Type B pancreatic cell (in vitro differentiated cells): ENCODE measurements at regions not wholly inside any gene's neighbourhood (a gene's known extent, or its start where the extent isn't known, plus 50 kb on each side); places are given as distances from the start of the nearest gene placed in this dataset.

Experiments
- DNase-seq: peaks from one replicate; pipeline ENCODE4 v3.0.0; 2021; ENCODE audit warnings: mixed read lengths; ENCODE audit not compliant: unreplicated experiment; ENCODE audit errors: extremely low spot score
- H3K27ac Mint-ChIP-seq: 2 replicates; pipeline ENCODE4 v1.8.0; 2021; ENCODE audit warnings: mild to moderate bottlenecking, mixed read lengths
- H3K27me3 Mint-ChIP-seq: 2 replicates; pipeline ENCODE4 v1.8.0; 2021; ENCODE audit warnings: mixed read lengths
- H3K36me3 Mint-ChIP-seq: 2 replicates; pipeline ENCODE4 v1.8.0; 2021; ENCODE audit warnings: mixed read lengths
- H3K4me1 Mint-ChIP-seq: one replicate; pipeline ENCODE4 v1.8.0; 2021; ENCODE audit warnings: mixed read lengths; ENCODE audit not compliant: unreplicated experiment
- H3K4me3 Mint-ChIP-seq: 2 replicates; pipeline ENCODE4 v1.8.0; 2021; ENCODE audit warnings: mild to moderate bottlenecking, mixed read lengths
- H3K9me3 Mint-ChIP-seq: 2 replicates; pipeline ENCODE4 v1.8.0; 2021; ENCODE audit warnings: mixed read lengths
- TF ChIP-seq, protein P1 (sequence below): fragments of 200-600 bp; sonication (generic); conservative IDR thresholded peaks from 2 replicates; pipeline ENCODE4 v1.5.0; 2021; ENCODE audit warnings: antibody characterized with exemption, mild to moderate bottlenecking

DNA sequence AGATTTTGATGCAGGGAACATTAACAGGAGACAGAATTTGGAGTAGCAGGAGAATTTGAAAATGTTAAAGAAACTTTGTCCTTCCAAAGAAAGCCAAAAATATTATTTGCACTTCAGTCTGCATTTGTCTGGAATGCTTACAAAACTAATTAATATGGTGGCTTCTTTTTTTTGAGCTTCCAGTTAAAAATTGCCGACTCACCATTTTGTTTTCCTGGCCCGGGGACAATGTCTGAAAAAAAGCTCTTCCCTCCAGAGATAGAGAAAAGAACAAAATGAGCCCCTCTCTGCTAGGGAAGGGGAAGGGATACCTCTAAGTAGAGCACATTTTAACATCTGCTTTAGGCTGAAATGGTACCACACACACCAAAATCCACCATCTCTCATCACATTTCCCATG is 360.8 kb downstream of the SOX9 start:
- Mint-ChIP-seq H3K36me3 (peaks cover 11% of the 10 kb centered on the region), H3K4me1 (peaks cover 26% of the 10 kb centered on the region), H3K27me3 (no peaks in the 10 kb centered on the region), H3K9me3 (peaks cover 6% of the 10 kb centered on the region), H3K27ac (no peak overlapping the region), H3K4me3 (no peak overlapping the region)
- TF ChIP-seq, protein P1, sequence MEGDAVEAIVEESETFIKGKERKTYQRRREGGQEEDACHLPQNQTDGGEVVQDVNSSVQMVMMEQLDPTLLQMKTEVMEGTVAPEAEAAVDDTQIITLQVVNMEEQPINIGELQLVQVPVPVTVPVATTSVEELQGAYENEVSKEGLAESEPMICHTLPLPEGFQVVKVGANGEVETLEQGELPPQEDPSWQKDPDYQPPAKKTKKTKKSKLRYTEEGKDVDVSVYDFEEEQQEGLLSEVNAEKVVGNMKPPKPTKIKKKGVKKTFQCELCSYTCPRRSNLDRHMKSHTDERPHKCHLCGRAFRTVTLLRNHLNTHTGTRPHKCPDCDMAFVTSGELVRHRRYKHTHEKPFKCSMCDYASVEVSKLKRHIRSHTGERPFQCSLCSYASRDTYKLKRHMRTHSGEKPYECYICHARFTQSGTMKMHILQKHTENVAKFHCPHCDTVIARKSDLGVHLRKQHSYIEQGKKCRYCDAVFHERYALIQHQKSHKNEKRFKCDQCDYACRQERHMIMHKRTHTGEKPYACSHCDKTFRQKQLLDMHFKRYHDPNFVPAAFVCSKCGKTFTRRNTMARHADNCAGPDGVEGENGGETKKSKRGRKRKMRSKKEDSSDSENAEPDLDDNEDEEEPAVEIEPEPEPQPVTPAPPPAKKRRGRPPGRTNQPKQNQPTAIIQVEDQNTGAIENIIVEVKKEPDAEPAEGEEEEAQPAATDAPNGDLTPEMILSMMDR = no peak
- DNase-seq = no peak

DNA sequence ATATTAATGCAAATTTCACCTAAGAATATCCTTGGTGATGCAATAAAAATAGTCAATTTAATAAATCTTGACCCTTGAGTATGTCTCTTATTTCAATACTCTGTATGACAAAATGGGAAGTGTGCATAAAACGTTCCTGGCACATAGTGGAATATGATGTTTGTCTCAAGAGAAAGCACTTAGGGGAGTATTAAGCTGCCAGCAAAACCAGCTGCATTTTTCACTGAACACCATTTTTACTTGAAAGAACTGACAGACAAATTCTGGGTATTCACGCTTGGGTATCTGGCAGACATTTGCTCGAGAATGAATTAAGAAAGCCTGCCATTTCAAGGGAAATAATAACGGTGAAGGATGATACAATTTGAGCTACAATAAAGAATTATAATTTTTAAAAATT is 364.8 kb downstream of the SOX9 start:
- Mint-ChIP-seq H3K4me1 (peaks cover 30% of the 10 kb centered on the region), H3K27ac (no peak overlapping the region), H3K9me3 (peaks cover 6% of the 10 kb centered on the region), H3K4me3 (no peak overlapping the region), H3K27me3 (no peaks in the 10 kb centered on the region), H3K36me3 (peaks cover 20% of the 10 kb centered on the region)
- TF ChIP-seq, protein P1 = no peak
- no peak for DNase-seq

DNA sequence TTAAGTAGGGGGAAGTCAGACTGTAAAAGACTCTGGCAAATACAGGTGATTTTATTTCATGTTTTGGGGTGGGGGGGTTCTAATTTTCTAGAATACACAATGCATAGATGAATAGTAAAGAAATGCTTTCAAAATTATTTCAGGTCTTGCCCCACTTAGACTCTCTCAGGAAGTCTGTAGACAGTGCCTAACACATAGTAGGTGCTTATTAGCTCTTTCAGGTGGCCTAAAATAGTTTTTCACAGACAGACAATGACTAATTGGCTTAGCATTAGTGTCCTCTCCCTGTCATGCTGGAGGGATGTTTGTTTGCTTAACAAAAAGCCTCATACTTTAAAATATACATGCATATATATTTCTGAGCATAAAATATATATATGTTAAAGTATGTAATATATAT is 366.0 kb downstream of the SOX9 start:
- no peak for DNase-seq
- Mint-ChIP-seq H3K4me1 (peaks cover 26% of the 10 kb centered on the region), H3K9me3 (peaks cover 6% of the 10 kb centered on the region), H3K4me3 (no peak overlapping the region), H3K27me3 (no peaks in the 10 kb centered on the region), H3K36me3 (peaks cover 20% of the 10 kb centered on the region), H3K27ac (no peak overlapping the region)
- TF ChIP-seq, protein P1 = no peak

DNA sequence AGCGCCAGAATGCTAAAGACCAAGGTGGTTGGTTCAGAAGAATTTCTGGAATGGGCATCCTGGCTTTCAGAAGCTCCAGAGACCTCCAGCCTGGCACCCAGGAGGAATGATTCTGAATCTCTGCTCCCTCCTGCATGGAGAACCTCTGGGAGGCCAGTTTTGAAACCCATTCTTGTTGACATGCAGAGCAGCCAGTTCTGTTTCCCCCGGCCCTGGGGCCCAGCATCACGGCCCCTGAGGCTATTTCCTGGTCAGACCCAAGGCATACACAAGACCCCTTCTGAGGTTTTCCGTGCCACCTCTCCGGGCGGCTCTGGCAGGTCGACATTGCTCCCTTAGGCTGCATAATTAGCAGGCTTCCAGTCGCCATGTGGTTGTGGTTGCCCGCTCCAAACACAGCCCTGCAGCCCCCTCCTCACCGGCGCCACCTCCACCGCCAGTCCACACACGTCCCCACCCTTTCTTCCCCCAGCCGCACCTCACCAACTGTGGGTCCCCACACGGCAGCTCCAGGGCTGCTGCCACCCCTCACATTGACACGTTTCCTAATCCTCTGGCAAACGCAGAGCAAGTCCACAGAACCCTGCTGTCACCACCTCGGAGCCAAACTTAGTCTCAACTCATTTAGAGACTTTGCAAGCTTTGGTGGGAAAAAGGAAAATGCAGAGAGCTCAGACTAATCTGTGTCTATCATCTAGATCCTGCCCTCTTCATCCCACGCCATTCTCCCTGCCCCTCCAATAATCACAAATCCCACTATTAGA is 367.1 kb downstream of the SOX9 start:
- Mint-ChIP-seq H3K4me1 (peaks cover 26% of the 10 kb centered on the region), H3K27me3 (no peaks in the 10 kb centered on the region), H3K27ac (peak overlapping the region; percentile 46), H3K9me3 (peaks cover 6% of the 10 kb centered on the region), H3K4me3 (peak overlapping the region; percentile 55), H3K36me3 (peaks cover 24% of the 10 kb centered on the region)
- TF ChIP-seq, protein P1 = no peak
- no peak for DNase-seq

DNA sequence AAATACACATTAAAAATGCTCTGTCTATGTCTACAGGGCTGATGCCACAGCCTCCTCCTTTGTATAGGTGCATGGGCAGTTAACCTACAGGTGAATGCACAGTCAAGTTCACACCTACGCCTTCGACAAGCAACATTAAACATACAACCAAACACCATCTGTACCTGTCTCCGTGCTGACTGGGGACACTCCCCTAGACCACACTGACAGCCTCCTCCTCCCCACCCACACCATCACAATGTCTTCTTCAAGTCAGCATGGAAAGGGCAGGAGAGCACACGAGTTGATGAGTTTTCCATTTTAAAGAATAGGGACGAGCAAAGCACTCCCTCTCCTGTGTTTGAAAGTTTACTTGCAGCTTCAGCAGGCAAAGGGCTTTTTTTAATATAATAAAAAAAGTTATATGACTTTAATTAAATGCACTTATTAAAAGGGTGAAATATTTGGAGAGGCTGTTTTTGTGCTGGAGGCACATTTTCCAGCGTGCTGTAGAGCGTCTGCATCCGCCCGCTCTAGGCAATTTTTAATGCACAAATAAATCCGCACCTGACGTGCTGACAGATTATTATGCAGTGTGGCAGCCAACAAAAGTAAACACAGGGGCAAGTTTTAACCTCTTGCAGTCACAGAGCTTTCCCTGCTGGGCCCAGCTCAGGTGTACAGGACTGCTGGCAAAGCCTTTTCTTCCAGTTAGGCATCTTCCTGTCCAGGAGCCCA is 367.9 kb downstream of the SOX9 start:
- Mint-ChIP-seq H3K9me3 (peaks cover 6% of the 10 kb centered on the region), H3K27ac (peak overlapping the region; percentile 46), H3K27me3 (no peaks in the 10 kb centered on the region), H3K4me3 (peak overlapping the region; percentile 55), H3K36me3 (peaks cover 19% of the 10 kb centered on the region), H3K4me1 (peaks cover 30% of the 10 kb centered on the region)
- no peak for DNase-seq
- TF ChIP-seq, protein P1 = no peak
